ENCODE measurements at regions not wholly inside any gene's neighbourhood (a gene's known extent, or its start where the extent isn't known, plus 50 kb on each side); places are given as distances from the start of the nearest gene placed in this dataset.
"Not testable (repeated sequence)": the region's sequence is repeated elsewhere in the genome, so short reads cannot be mapped to it uniquely, and the experiment has no call there.

DNA sequence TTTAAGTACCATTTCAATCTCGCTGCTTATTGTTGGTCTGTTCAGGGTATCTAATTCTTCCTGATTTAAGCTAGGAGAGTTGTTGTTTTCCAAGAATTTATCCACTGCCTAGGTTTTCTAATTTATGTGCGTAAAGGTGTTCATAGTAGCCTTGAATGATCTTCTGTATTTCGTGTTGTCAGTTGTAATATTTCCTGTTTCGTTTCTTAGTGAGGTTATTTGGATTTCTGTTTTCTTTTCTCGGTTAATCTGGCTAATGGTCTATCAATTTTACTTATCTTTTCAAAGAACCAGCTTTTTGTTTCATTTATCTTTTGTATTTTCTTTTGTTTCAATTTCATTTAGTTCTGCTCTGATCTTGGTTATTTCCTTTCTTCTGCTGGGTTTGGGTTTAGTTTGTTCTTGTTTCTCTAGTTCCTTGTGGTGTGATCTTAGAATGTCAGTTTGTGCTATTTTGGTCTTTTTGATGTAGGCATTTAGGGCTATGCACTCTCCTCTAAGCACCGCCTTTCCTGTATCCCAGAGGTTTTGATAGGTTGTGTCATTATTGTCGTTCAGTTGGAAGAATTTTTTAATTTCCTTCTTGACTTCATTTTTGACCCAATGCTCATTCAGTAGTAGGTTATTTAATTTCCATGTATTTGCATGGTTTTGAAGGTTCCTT, 92.5 kb upstream of the CSRP2 start:
- CTCF ChIA-PET; H3K9me3 Mint-ChIP-seq (ENCODE audit: low read depth); H3K27me3 Mint-ChIP-seq; H3K27ac Mint-ChIP-seq; H3K4me3 Mint-ChIP-seq; H3K36me3 Mint-ChIP-seq (ENCODE audit: low read depth); DNase-seq; ATAC-seq; H3K4me1 Mint-ChIP-seq; intact Hi-C loops (cut with DNase I, micrococcal nuclease); POLR2A ChIA-PET: not testable (repeated sequence)

DNA sequence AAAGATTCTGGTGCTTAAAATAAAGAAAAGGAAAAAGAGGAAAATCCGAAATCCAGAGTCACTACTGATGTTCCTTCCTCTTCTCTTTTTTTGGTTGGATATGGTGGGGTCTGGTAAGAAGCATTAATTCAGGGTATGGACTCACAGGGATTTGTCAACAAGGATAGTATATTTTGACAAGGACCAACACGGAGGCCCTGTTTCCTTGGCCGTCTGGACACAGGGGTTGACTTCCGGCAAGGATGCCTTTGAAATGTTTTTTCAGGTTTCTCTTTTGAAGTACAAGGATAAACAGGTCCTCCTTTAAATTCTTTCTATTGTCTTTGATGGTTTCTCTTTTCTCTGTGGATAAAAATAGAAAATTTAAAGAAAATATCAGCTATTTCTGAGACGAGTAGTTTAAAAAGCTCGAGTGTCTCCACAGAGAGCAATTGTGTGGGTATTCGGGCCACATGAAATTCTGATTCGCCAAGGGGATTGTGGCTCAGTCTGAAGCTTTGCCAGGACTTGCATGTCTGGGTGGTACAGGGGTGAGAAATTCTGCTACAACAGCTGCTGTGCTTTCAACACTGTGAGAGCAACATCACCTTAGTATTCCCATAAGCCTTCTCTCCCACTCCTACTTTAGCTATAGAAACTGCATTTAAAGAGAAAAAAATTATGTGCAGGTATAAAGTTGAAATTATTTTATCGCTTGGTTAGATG, 88.5 kb upstream of the CSRP2 start:
- H3K36me3 Mint-ChIP-seq (ENCODE audit: low read depth) = no peaks in the 10 kb centered on the region
- ATAC-seq (no peak), DNase-seq (no peak)
- no peaks in the 10 kb centered on the region for H3K27me3 Mint-ChIP-seq
- no peak overlapping the region for H3K4me3 Mint-ChIP-seq
- no peaks in the 10 kb centered on the region for H3K9me3 Mint-ChIP-seq (ENCODE audit: low read depth)
- POLR2A ChIA-PET = no interaction called here
- intact Hi-C loops (cut with DNase I, micrococcal nuclease) = no loop called here
- CTCF ChIA-PET = interaction anchor here (1.3 kb wide), 1 partner anchor 44 kb away, joined by 5 read pairs; no protein-coding TSS in a partner anchor
- H3K27ac Mint-ChIP-seq = no peak overlapping the region
- H3K4me1 Mint-ChIP-seq = peaks cover 9% of the 10 kb centered on the region

DNA sequence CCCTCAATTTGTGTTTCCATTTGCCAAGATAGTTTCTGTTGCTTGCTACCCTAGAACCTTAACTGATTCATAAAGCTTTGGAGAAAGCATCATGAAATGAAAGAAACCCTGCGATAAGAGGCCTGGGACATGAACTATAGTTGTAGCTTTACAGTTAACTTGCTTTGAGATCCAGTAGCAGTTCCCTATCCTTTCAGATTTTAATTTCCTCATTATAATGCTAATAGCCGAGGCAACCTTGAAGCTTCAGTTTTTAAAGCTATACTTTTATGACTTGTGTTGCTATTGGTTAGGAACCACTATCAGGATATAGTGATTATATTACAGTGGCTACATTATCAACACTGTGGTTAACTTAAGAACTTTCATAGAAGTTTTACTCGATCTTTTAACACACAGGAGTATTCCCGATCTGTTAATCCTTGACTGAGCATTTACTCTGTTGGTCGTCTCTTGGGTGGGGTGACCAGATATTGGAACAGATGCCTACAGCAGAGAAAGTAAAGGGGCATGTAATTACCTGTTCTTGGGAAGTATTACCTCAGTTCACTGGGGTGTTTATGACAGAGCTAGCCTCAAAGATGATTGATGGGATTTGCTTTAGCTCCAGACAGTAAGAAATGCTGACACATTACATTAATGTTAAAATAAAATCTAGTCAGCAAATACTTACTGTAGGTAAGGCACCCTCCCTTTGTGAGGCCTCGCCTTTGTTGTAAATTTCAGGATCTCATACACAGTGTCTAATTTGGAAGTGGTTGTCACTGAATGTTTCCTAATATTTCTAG, 86.2 kb upstream of the CSRP2 start:
- Mint-ChIP-seq H3K9me3 (ENCODE audit: low read depth) (no peaks in the 10 kb centered on the region), H3K4me1 (no peaks in the 10 kb centered on the region), H3K27me3 (no peaks in the 10 kb centered on the region), H3K27ac (no peak overlapping the region), H3K4me3 (no peak overlapping the region), H3K36me3 (ENCODE audit: low read depth) (no peaks in the 10 kb centered on the region)
- ChIA-PET CTCF (interaction anchor here (0.8 to 1.5 kb wide), 2 partner anchors 17 to 46 kb away, joined by 3 read pairs; no protein-coding TSS in a partner anchor), POLR2A (no interaction called here)
- intact Hi-C loops (cut with DNase I, micrococcal nuclease) = no loop called here
- ATAC-seq (no peak), DNase-seq (no peak)

DNA sequence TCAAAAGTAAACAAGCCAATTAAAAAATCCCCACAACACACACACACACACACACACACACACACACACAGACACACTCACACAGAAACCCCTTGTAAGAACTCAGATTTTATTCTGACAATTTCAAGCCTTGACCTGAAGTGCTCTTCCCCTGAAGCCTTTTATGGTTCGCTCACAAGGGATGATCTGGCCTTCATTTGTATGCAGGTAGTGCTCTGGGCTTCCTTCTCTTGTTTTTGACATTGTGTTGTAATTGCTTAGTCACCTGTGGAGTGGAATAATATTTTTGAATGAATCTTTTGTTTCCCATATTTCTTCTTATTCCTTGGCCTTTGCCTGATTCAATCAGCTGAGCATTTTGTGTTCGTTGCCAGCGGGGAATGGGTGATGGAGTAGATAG, 83.3 kb upstream of the CSRP2 start:
- no peaks in the 10 kb centered on the region for H3K9me3 Mint-ChIP-seq (ENCODE audit: low read depth)
- no peak overlapping the region for H3K27ac Mint-ChIP-seq
- ATAC-seq = no peak
- POLR2A ChIA-PET = no interaction called here
- H3K27me3 Mint-ChIP-seq = no peaks in the 10 kb centered on the region
- no peak for DNase-seq
- intact Hi-C loops (cut with DNase I, micrococcal nuclease) = no loop called here
- H3K4me1 Mint-ChIP-seq = no peaks in the 10 kb centered on the region
- no peak overlapping the region for H3K4me3 Mint-ChIP-seq
- H3K36me3 Mint-ChIP-seq (ENCODE audit: low read depth) = no peaks in the 10 kb centered on the region
- CTCF ChIA-PET = no interaction called here

DNA sequence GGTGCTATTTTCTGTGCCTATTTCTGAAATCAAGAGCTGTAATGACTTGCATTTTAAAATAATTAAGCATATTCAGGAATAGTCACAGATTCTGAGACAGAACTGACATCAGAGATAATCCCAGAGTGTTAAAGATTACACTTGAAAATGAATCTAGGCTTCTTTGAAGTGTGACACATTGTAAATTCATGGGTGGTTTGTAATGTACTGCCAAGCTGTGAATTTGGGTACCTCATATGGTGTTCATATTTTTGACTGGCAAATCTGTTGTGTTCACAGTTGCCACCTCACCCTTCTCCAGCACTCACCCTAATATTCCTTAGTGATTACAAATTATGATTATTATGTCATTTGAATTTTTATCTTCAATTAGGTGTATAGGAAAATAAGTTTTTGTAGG, 78.5 kb upstream of the CSRP2 start:
- Mint-ChIP-seq H3K9me3 (ENCODE audit: low read depth) (no peaks in the 10 kb centered on the region), H3K36me3 (ENCODE audit: low read depth) (no peaks in the 10 kb centered on the region), H3K27ac (no peak overlapping the region), H3K27me3 (peaks cover 7% of the 10 kb centered on the region), H3K4me3 (no peak overlapping the region), H3K4me1 (no peaks in the 10 kb centered on the region)
- no peak for ATAC-seq
- intact Hi-C loops (cut with DNase I, micrococcal nuclease) = no loop called here
- DNase-seq = no peak
- ChIA-PET POLR2A (interaction anchor here (0.6 kb wide), 1 partner anchor 83 kb away, joined by 5 read pairs; no protein-coding TSS in a partner anchor), CTCF (no interaction called here)

DNA sequence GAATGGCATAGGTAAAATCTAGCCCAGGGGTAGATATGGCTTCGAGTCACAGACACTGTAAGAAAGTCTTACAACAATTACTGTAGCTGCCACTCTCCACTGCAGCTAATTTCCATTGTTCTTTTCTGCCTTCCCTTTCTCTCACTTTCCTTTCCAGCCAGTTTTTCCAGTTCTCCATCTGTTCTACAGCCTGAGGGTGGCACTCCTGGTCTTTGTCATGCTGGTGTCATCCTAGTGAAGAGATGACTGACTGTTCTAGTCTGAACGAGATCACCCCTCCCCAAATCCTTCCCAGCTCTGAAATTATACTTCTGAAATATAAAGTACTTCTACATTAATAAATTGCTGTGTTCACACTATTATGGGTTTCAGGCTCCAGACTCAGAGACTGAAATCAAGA, 74.2 kb upstream of the CSRP2 start:
- Mint-ChIP-seq H3K9me3 (ENCODE audit: low read depth) (no peaks in the 10 kb centered on the region), H3K27ac (no peak overlapping the region), H3K27me3 (peaks cover 14% of the 10 kb centered on the region), H3K36me3 (ENCODE audit: low read depth) (no peaks in the 10 kb centered on the region), H3K4me1 (no peaks in the 10 kb centered on the region), H3K4me3 (no peak overlapping the region)
- ChIA-PET POLR2A (no interaction called here), CTCF (interaction anchor here (0.5 to 0.7 kb wide), 2 partner anchors 48 to 80 kb away, joined by 3 to 4 read pairs; no protein-coding TSS in a partner anchor)
- DNase-seq (no peak), ATAC-seq (no peak)
- intact Hi-C loops (cut with DNase I, micrococcal nuclease) = no loop called here

DNA sequence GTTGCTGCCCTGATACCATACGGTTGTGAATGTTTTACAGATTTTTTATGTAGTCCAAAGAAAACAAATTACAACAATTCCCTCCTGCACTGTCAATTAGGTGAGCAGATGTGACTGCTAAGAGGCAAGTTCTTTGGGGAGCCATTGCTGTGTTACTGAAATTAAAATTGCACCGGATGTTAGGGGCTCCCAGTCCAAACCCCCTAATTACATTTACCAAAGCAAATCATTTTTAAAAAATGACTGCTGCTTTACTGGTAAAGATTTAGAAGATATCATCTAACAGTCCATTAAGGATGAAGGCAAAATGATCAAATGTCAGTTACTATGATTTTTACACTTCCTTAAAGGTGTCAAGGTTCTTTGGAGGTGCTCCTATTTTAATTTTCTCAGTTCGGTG, 70.1 kb upstream of the CSRP2 start:
- no peak for DNase-seq
- Mint-ChIP-seq H3K4me3 (no peak overlapping the region), H3K27ac (no peak overlapping the region), H3K9me3 (ENCODE audit: low read depth) (no peaks in the 10 kb centered on the region), H3K4me1 (no peaks in the 10 kb centered on the region), H3K36me3 (ENCODE audit: low read depth) (no peaks in the 10 kb centered on the region), H3K27me3 (peaks cover 13% of the 10 kb centered on the region)
- no peak for ATAC-seq
- ChIA-PET POLR2A (no interaction called here), CTCF (no interaction called here)
- intact Hi-C loops (cut with DNase I, micrococcal nuclease) = no loop called here

DNA sequence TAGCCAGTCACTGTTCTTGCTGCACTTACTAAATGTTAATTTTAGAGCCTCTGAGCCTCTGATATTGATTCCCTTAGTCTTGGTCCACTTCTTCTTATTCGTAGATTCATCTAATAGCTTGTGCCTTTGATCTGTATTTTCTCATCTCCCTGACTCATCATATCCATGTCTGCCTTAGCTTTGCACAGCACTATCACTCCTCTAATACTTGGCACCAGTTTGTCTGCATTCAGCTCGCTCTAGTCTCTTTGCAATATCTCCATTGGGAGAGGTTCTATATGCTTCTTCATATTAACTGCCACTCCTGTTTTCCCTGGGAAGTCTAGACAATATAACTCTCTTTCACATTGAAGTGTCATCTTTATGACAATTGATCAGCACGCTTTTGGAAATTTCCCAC, 68.5 kb upstream of the CSRP2 start:
- H3K36me3 Mint-ChIP-seq (ENCODE audit: low read depth) = no peaks in the 10 kb centered on the region
- no peaks in the 10 kb centered on the region for H3K9me3 Mint-ChIP-seq (ENCODE audit: low read depth)
- H3K4me3 Mint-ChIP-seq = no peak overlapping the region
- no peak overlapping the region for H3K27ac Mint-ChIP-seq
- ChIA-PET CTCF (no interaction called here), POLR2A (no interaction called here)
- intact Hi-C loops (cut with DNase I, micrococcal nuclease) = no loop called here
- DNase-seq (no peak), ATAC-seq (no peak)
- H3K4me1 Mint-ChIP-seq = no peaks in the 10 kb centered on the region
- peaks cover 10% of the 10 kb centered on the region for H3K27me3 Mint-ChIP-seq

DNA sequence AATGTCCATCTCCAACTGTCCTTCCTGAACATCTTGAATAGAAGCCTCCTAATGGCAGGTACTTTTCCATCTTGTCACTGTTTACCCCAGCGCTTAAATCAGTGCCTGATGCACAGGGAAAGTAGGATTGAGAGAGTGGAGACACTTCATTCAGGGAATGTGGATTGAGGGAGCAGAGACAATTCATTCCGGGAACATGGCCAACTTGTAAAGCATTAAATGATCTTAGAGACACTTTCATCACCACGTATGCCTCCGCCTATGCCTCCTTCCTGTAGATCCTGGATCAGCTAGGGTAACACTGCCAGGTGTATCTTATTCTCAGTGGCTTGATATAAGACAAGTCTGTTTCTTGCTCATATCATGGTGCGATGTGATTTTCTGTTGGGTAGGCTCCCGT, 67.6 kb upstream of the CSRP2 start:
- no peaks in the 10 kb centered on the region for H3K9me3 Mint-ChIP-seq (ENCODE audit: low read depth)
- ChIA-PET POLR2A (no interaction called here), CTCF (interaction anchor here (0.7 to 0.8 kb wide), 2 partner anchors 79 to 1268 kb away, joined by 3 read pairs; no protein-coding TSS in a partner anchor)
- ATAC-seq = no peak
- intact Hi-C loops (cut with DNase I, micrococcal nuclease) = no loop called here
- no peaks in the 10 kb centered on the region for H3K4me1 Mint-ChIP-seq
- H3K27ac Mint-ChIP-seq = no peak overlapping the region
- no peak overlapping the region for H3K4me3 Mint-ChIP-seq
- no peak for DNase-seq
- no peaks in the 10 kb centered on the region for H3K36me3 Mint-ChIP-seq (ENCODE audit: low read depth)
- H3K27me3 Mint-ChIP-seq = peaks cover 7% of the 10 kb centered on the region

DNA sequence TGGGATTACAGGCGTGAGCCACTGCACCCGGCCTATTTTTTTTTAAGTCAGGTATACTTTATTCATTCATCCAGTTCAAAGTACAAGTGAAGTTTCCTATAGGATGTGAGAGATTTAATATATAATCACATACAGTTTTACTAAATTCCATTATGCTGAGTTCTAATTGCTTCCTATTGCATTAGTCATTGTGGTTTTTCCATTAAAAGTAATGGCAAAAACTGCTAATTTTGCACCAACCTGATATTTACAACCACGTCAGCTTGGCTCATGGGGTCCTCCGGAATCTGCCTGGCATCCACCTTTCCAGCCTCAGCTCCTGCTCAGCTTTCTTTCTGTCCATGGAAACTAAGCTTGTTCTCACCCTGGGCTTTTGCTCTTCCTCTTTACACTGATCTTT, 67.0 kb upstream of the CSRP2 start:
- intact Hi-C loops (cut with DNase I, micrococcal nuclease) = no loop called here
- H3K9me3 Mint-ChIP-seq (ENCODE audit: low read depth) = no peaks in the 10 kb centered on the region
- H3K27me3 Mint-ChIP-seq = peaks cover 7% of the 10 kb centered on the region
- H3K27ac Mint-ChIP-seq = no peak overlapping the region
- CTCF ChIA-PET = interaction anchor here (0.7 kb wide), 2 partner anchors 1244 to 1268 kb away, joined by 3 read pairs; no protein-coding TSS in a partner anchor
- H3K36me3 Mint-ChIP-seq (ENCODE audit: low read depth) = no peaks in the 10 kb centered on the region
- H3K4me3 Mint-ChIP-seq = no peak overlapping the region
- ATAC-seq = no peak
- POLR2A ChIA-PET = interaction anchor here (0.6 kb wide), 1 partner anchor 944 kb away, joined by 5 read pairs; no protein-coding TSS in a partner anchor
- DNase-seq = no peak
- H3K4me1 Mint-ChIP-seq = no peaks in the 10 kb centered on the region

DNA sequence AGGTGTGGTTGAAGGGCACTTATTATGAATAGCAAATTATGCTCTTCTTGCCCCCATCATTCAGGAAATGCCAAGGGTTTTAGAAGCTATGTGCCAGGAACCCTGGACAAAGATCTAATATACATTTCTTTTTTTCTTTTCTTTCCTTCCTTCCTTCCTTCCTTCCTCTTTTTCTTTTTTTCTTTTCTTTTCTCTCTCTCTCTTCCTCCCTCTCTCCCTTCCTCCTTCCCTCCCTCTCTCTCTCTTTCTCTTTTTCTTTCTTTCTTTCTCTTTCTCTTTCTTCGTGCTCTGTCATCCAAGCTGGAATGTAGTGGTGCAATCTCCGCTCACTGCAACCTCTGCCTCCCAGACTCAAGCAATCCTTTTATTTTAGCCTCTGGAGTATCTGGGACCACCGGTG, 66.1 kb upstream of the CSRP2 start:
- Mint-ChIP-seq H3K4me3 (no peak overlapping the region), H3K4me1 (no peaks in the 10 kb centered on the region), H3K27me3 (peaks cover 2% of the 10 kb centered on the region), H3K36me3 (ENCODE audit: low read depth) (no peaks in the 10 kb centered on the region), H3K27ac (no peak overlapping the region), H3K9me3 (ENCODE audit: low read depth) (no peaks in the 10 kb centered on the region)
- ATAC-seq (no peak), DNase-seq (no peak)
- intact Hi-C loops (cut with DNase I, micrococcal nuclease) = no loop called here
- POLR2A ChIA-PET = no interaction called here
- CTCF ChIA-PET = interaction anchor here (0.7 kb wide), 1 partner anchor 1243 kb away, joined by 3 read pairs; no protein-coding TSS in a partner anchor
